Natural killer cell treated with Interleukin-12 subunit alpha and Interleukin-12 subunit beta and Interleukin-15 and Interleukin-18, amount 100 ng/mL, for 72 hours (primary cell): ENCODE measurements at regions not wholly inside any gene's neighbourhood (a gene's known extent, or its start where the extent isn't known, plus 50 kb on each side); places are given as distances from the start of the nearest gene placed in this dataset.
"Not testable (repeated sequence)": the region's sequence is repeated elsewhere in the genome, so short reads cannot be mapped to it uniquely, and the experiment has no call there.

ENCODE experiments used
- ATAC-seq, 2 donors: fragments of 150-1000 bp; cut with Tn5 transposase in 1 of 2; sonication (Bioruptor Pico), chemical (Tn5 transposase) in 1 of 2; 2 replicates each; pipeline ENCODE4 v1.10.0; 2021
- DNase-seq: peaks from one replicate; pipeline ENCODE4 v3.0.0; 2022; ENCODE audit warnings: low spot score
- H3K27ac Mint-ChIP-seq, 2 donors: 1 replicate in 1 of 2; 2 replicates in 1 of 2; pipeline ENCODE4 v1.8.0; 2022; ENCODE audit warnings: mixed read lengths in 2 of 2, mild to moderate bottlenecking in 1 of 2, moderate library complexity in 1 of 2
- H3K27me3 Mint-ChIP-seq, 2 donors: 1 replicate in 1 of 2; 2 replicates in 1 of 2; pipeline ENCODE4 v1.8.0; 2022; ENCODE audit warnings: mixed read lengths in 2 of 2
- H3K36me3 Mint-ChIP-seq: one replicate; pipeline ENCODE4 v1.8.0; 2022; ENCODE audit warnings: mixed read lengths
- H3K4me1 Mint-ChIP-seq, 2 donors: 1 replicate in 1 of 2; 2 replicates in 1 of 2; pipeline ENCODE4 v1.8.0; 2022; ENCODE audit warnings: low read depth in 2 of 2, mixed read lengths in 2 of 2, mild to moderate bottlenecking in 1 of 2
- H3K4me3 Mint-ChIP-seq: one replicate; pipeline ENCODE4 v1.8.0; 2022; ENCODE audit warnings: mixed read lengths
- H3K9me3 Mint-ChIP-seq: 2 replicates; pipeline ENCODE4 v1.8.0; 2022; ENCODE audit warnings: mixed read lengths

DNA sequence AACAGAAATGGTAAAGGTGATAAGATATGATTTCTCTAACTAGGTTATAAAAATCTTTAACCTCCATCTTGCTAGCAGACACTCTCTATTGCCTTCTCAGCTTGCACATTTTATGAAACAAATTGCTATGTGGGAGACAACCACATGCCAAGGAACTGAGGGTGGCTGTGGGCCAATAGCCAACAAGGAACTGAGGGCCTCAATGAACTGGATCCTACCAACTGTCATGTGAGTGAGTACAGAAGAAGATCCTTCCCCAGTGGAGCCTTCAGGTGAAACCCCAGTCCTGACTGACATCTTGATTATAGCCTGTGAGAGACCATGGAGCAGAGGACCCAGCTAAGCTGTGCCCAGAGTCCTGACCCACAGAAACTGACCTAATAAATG is 129.2 kb upstream of the LRIG1 start:
- Mint-ChIP-seq H3K9me3 (no peaks in the 10 kb centered on the region), H3K27me3 (peaks cover 7 to 10% of the 10 kb centered on the region in 2 donors), H3K27ac (no peak overlapping the region), H3K4me3 (no peak overlapping the region), H3K4me1 (no peaks in the 10 kb centered on the region), H3K36me3 (no peaks in the 10 kb centered on the region)
- no peak for ATAC-seq
- DNase-seq, result no peak

DNA sequence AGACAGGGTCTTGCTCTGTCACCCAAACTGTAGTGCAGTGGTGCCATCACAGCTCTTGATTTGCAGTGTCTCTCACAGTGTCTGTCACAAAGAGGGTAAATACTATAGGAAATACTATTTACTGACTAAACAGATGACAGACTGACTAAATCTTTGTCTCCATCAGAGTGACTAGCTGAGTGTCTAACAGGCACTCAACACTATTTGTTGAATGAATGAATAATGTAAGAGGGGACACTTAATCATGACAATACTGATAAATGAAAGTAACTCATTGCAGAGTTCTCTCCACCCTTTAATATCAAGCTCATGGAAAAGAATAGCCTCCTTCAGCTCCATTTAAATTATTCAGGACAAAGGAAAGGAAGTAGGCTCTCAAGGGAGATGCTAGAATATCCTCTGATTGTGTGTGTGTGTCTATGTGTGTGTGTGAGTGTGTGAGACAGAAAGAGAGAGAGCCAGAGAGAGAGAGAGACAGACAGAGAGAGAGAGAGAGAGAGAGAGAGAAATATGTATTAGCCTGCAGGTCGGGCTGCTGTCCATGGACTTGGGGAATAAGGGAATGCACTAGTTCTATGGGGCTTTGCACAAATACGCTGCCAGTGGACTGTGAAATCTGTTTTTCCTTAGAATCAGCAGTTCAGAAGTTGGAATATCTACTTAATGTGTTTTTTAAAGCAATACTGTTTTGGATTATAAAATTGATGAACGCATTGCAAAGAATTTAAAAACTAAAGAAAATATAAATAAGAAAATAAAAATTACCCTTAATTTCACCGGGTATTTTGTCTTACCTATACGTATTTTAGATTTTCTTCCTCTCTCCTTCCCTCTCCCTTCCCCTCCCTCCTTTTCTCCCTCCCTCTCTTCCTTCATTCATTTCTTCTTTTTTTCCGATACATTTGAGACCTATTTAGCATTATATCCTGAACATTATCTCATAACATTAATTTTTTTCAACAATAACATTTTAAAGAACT is 132.9 kb upstream of the LRIG1 start:
- Mint-ChIP-seq H3K27ac (no peak overlapping the region), H3K9me3 (no peaks in the 10 kb centered on the region), H3K4me1 (no peaks in the 10 kb centered on the region), H3K4me3 (no peak overlapping the region), H3K36me3 (no peaks in the 10 kb centered on the region), H3K27me3 (peaks cover 7 to 12% of the 10 kb centered on the region in 2 donors)
- ATAC-seq (no peak), DNase-seq (no peak)

- ATAC-seq (no peak), DNase-seq (no peak)
- Mint-ChIP-seq H3K4me3 (no peak overlapping the region), H3K27ac (no peak overlapping the region), H3K36me3 (no peaks in the 10 kb centered on the region), H3K27me3 (peaks cover 2 to 8% of the 10 kb centered on the region in 2 donors), H3K4me1 (no peaks in the 10 kb centered on the region), H3K9me3 (no peaks in the 10 kb centered on the region)
Observed at GRCh38 chr3:66638717-66639116, 137.9 kb upstream of the LRIG1 start.

DNA sequence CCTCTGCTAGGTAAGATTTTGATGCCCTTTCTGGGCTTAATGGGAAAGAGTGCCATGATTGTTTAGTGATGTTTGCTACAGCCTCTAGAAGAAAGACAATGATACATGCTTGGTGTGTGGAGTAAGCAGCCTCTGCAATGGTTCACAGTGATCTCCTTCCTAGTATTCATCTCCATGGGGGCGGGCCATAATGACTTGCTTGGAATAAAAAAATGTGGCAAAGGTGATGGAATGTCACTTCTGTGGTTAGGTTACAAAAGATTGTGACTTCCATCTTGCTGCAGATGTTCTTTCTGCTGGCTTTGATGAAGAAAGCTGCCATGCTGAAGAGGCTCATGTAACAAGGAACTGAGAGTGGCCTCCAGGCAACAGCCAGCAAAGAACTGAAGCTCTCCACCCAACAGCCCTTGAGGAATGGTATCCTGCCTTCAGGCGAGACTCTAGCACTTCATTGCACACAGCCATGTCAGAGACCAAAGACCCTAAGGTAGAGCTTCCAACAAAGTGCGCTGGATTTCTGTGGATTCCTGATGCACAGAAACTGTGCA is 139.1 kb upstream of the LRIG1 start:
- H3K9me3 Mint-ChIP-seq, result no peaks in the 10 kb centered on the region
- no peak for DNase-seq
- no peak overlapping the region for H3K4me3 Mint-ChIP-seq
- peaks cover 2 to 6% of the 10 kb centered on the region in 2 donors for H3K27me3 Mint-ChIP-seq
- H3K36me3 Mint-ChIP-seq, result peaks cover 6% of the 10 kb centered on the region
- H3K4me1 Mint-ChIP-seq, result no peaks in the 10 kb centered on the region
- H3K27ac Mint-ChIP-seq, result no peak overlapping the region
- ATAC-seq, result no peak

DNA sequence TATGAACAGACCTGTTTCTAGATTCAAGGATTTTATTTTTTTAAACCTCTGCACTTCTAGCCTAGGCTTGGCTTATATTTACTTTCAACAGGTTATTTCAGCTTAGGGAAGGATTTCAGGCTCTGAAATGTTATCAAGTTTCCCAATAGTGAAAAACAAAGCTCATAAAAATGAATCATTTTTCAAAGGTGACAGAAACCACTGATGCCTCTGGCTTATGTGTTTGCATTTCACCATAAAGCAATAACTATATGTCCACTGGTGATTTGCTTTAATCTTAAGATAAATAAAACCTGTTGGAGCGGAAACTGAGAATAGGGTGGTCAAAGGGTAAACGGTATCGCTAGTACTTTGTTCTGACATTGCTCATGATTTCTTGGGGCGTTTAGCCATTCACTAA is 141.2 kb upstream of the LRIG1 start:
- H3K4me3 Mint-ChIP-seq, result no peak overlapping the region
- H3K4me1 Mint-ChIP-seq, result no peaks in the 10 kb centered on the region
- H3K27ac Mint-ChIP-seq, result no peak overlapping the region
- H3K36me3 Mint-ChIP-seq, result peaks cover 8% of the 10 kb centered on the region
- no peak for DNase-seq
- no peaks in the 10 kb centered on the region for H3K9me3 Mint-ChIP-seq
- H3K27me3 Mint-ChIP-seq, result peaks cover 4 to 12% of the 10 kb centered on the region in 2 donors
- ATAC-seq, result no peak

GRCh38 chr3:66642484-66642883 is 141.7 kb upstream of the LRIG1 start:
- Mint-ChIP-seq H3K27ac (no peak overlapping the region), H3K4me1 (no peaks in the 10 kb centered on the region), H3K27me3 (peaks cover 7 to 17% of the 10 kb centered on the region in 2 donors), H3K36me3 (peaks cover 8% of the 10 kb centered on the region), H3K9me3 (no peaks in the 10 kb centered on the region), H3K4me3 (no peak overlapping the region)
- ATAC-seq (no peak), DNase-seq (no peak)

GRCh38 chr3:66644549-66644948 is 143.7 kb upstream of the LRIG1 start:
- no peaks in the 10 kb centered on the region for H3K4me1 Mint-ChIP-seq
- H3K27ac Mint-ChIP-seq, result no peak overlapping the region
- peaks cover 7 to 17% of the 10 kb centered on the region in 2 donors for H3K27me3 Mint-ChIP-seq
- no peak overlapping the region for H3K4me3 Mint-ChIP-seq
- H3K36me3 Mint-ChIP-seq, result peaks cover 8% of the 10 kb centered on the region
- DNase-seq, result no peak
- H3K9me3 Mint-ChIP-seq, result no peaks in the 10 kb centered on the region
- ATAC-seq, result no peak

GRCh38 chr3:66648975-66649374 is 148.2 kb upstream of the LRIG1 start:
- H3K27me3 Mint-ChIP-seq, result peaks cover 11 to 14% of the 10 kb centered on the region in 2 donors
- H3K36me3 Mint-ChIP-seq, result peaks cover 8% of the 10 kb centered on the region
- no peaks in the 10 kb centered on the region for H3K9me3 Mint-ChIP-seq
- DNase-seq (no peak), ATAC-seq (no peak)
- no peak overlapping the region for H3K4me3 Mint-ChIP-seq
- H3K4me1 Mint-ChIP-seq, result no peaks in the 10 kb centered on the region
- H3K27ac Mint-ChIP-seq, result no peak overlapping the region

GRCh38 chr3:66651520-66651919 is 150.7 kb upstream of the LRIG1 start:
- H3K36me3 Mint-ChIP-seq, H3K9me3 Mint-ChIP-seq, DNase-seq, H3K4me1 Mint-ChIP-seq, H3K27ac Mint-ChIP-seq, H3K4me3 Mint-ChIP-seq, ATAC-seq: not testable (repeated sequence)
- peaks cover 10 to 14% of the 10 kb centered on the region in 2 donors for H3K27me3 Mint-ChIP-seq

GRCh38 chr3:66652100-66652499 is 151.3 kb upstream of the LRIG1 start:
- DNase-seq, H3K4me1 Mint-ChIP-seq, H3K9me3 Mint-ChIP-seq, H3K27ac Mint-ChIP-seq, H3K4me3 Mint-ChIP-seq, ATAC-seq, H3K36me3 Mint-ChIP-seq: not testable (repeated sequence)
- peaks cover 4 to 11% of the 10 kb centered on the region in 2 donors for H3K27me3 Mint-ChIP-seq

DNA sequence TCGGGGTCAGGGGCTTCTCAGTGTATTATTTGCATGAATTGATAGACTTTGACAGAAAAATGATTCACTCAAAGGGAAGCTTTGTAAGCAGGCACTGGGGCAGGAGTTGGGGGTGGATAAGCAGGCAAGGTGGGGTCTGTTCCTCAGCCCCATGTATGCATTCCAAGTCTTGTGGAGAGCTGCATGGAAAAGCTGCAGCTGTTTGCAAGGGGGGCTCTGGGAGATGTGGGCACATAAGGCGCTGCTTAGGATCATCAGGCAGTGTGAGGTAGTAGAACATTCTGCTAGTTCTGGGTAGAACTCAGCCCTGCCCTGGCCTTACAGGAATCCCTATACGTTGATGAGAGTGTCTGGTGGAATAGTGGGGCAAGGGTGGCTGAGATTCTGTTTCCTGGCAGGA is 154.2 kb upstream of the LRIG1 start:
- Mint-ChIP-seq H3K4me3 (no peak overlapping the region), H3K4me1 (no peaks in the 10 kb centered on the region), H3K36me3 (no peaks in the 10 kb centered on the region), H3K9me3 (no peaks in the 10 kb centered on the region), H3K27ac (no peak overlapping the region), H3K27me3 (peaks cover 8 to 12% of the 10 kb centered on the region in 2 donors)
- peak in 1 of 2 donors; percentile 40 for ATAC-seq
- no peak for DNase-seq

DNA sequence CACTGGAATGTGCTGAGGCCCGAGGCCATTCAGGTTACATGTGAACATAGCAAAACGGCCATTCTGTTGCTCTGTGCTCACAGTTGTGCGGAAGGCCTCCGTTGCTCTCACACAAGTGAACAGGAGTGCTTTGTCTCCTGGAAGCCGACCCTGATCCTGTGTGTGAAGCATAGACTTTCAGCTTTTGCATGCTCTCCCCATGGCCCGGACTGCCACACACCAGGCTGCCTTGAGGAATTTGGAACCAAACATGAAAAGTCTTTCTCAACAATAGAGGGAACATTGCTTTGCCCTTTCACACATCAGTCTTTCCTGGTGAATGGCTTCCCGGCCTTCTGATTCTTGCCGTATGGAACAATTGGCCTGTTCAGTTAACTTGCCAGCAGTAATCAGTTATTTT is 154.8 kb upstream of the LRIG1 start:
- H3K27ac Mint-ChIP-seq, result no peak overlapping the region
- no peaks in the 10 kb centered on the region for H3K36me3 Mint-ChIP-seq
- no peaks in the 10 kb centered on the region for H3K9me3 Mint-ChIP-seq
- ATAC-seq (peak in 1 of 2 donors; percentile 15), DNase-seq (no peak)
- no peaks in the 10 kb centered on the region for H3K4me1 Mint-ChIP-seq
- H3K27me3 Mint-ChIP-seq, result peaks cover 8 to 12% of the 10 kb centered on the region in 2 donors
- H3K4me3 Mint-ChIP-seq, result no peak overlapping the region

DNA sequence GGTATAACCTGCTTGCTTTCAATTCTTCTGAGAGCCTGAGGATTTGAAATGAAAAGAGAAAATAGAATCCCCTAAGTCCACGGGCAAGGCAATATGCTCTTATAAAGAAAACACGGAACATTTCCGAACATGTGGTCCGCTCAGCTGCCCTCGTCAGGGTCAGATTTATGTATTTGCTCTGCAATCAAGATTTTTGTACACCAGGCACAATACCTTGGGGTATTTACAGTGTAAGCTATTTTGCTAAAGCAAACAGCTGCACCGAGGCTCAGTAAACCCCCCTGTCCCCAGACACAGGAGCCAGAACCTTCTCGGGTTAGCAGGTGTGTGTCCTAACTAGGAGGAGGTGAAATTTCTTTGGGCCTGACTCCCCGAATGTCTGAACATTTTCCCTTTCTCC is 155.8 kb upstream of the LRIG1 start:
- Mint-ChIP-seq H3K4me1 (no peaks in the 10 kb centered on the region), H3K27ac (no peak overlapping the region), H3K27me3 (peaks cover 8 to 12% of the 10 kb centered on the region in 2 donors), H3K9me3 (no peaks in the 10 kb centered on the region), H3K36me3 (no peaks in the 10 kb centered on the region), H3K4me3 (no peak overlapping the region)
- ATAC-seq, result no peak
- no peak for DNase-seq

DNA sequence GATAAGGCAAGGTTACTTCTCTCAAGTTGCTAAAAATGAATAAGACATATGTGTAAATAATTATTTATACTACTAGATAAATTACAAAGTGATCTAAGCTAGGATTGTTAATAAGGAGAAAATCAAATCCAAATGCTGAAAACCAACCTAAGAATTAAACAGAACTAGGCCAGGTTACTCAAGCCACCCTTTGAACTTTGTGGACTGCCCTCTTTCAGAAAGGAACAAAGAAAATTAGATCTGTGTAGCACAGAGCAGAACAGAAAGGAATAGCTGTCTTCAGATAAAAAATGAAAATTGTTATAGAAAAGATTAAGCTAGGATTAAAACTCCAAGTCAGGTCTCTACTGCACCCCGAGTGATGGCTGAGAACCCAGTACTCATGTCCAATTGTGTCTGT is 158.2 kb upstream of the LRIG1 start:
- Mint-ChIP-seq H3K4me1 (no peaks in the 10 kb centered on the region), H3K36me3 (no peaks in the 10 kb centered on the region), H3K9me3 (no peaks in the 10 kb centered on the region), H3K27me3 (peaks cover 7 to 14% of the 10 kb centered on the region in 2 donors), H3K27ac (no peak overlapping the region), H3K4me3 (no peak overlapping the region)
- DNase-seq (no peak), ATAC-seq (no peak)
